GM12873 (cell line): ENCODE measurements at regions not wholly inside any gene's neighbourhood (a gene's known extent, or its start where the extent isn't known, plus 50 kb on each side); places are given as distances from the start of the nearest gene placed in this dataset.

Experiments used
- TF ChIP-seq, protein P1 (sequence below): IDR thresholded peaks from 2 replicates; pipeline ENCODE4 v1.5.1; 2012; ENCODE audit warnings: low read depth, mild to moderate bottlenecking, moderate library complexity, low read length, control low read depth; ENCODE audit not compliant: insufficient read depth; ENCODE audit errors: missing control alignments

DNA sequence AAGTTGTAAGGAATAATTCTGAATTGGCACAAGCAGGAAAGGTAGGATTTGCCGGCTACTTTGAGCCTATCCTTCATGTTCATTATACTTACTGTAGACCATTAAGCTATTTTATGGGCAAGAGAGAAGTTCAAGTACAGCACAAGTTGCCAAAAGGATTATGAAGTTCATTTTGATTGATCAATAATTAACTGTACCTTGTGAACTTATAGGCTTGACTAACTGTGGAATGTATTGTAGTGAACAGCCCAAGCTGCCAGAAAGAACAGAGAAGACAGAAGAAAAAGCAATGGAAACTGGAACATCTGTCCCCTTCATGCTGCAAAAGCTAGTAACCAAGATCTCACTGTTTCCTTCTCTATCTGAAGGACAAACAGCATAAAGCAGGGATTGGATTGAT lies 810.1 kb upstream of the ZEB2 start:
- TF ChIP-seq, protein P1, sequence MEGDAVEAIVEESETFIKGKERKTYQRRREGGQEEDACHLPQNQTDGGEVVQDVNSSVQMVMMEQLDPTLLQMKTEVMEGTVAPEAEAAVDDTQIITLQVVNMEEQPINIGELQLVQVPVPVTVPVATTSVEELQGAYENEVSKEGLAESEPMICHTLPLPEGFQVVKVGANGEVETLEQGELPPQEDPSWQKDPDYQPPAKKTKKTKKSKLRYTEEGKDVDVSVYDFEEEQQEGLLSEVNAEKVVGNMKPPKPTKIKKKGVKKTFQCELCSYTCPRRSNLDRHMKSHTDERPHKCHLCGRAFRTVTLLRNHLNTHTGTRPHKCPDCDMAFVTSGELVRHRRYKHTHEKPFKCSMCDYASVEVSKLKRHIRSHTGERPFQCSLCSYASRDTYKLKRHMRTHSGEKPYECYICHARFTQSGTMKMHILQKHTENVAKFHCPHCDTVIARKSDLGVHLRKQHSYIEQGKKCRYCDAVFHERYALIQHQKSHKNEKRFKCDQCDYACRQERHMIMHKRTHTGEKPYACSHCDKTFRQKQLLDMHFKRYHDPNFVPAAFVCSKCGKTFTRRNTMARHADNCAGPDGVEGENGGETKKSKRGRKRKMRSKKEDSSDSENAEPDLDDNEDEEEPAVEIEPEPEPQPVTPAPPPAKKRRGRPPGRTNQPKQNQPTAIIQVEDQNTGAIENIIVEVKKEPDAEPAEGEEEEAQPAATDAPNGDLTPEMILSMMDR, result no peak

DNA sequence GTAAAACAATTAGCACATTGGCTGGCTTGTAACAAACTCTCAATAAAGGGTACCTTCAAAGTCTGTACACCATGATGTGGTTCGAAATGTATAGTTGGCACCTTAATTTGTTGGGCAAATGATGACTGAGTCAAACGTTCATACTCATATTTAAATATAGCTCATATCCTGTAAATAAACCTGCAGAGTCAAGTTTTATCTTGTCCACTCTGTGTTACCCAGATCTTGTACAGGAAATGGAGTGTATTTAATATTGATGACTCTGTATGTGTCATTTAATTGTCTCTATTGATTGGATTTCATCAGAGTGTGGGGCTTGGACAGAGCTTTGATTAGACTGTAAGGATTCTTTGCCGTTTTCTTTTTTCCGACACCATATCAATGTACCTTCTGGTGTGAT lies 805.6 kb upstream of the ZEB2 start:
- TF ChIP-seq, protein P1, result no peak

DNA sequence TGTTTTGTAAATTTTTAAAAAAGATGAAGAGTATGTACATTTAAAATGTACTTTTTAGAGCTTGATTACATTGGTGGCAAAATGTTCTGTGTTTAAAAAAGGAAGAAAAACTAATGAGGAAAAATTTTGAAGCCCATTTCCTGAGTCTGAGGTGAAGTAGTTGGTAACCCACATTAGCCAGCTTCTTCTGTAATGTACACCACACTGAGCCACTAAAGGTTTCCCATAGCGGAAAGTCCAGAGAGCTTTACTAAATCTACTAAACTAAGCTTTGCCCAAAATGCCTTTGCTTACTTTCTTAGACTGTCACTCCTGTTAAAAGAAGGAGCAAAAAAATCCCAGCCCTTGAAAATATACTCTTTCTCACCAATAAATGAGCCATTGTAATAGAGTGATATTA lies 804.8 kb upstream of the ZEB2 start:
- TF ChIP-seq, protein P1, result no peak

DNA sequence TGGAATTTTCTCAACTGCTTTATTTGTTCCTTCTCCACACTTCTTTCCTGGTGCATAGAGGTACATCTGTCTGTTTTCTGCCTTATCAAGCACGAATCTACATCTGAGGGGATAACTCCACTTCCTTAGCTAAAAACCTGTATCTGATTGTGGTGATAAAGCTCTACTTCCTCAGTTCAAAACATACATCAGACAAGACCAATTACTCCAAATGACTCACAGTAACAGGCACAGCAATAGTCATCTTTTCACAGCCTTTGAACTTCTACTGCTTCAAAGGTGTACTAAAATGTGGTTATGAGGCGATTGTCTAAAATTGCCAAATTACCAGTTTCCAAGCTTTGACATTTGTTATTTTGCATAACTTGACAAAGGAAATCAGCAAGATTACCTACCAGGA lies 803.6 kb upstream of the ZEB2 start:
- TF ChIP-seq, protein P1, result no peak

DNA sequence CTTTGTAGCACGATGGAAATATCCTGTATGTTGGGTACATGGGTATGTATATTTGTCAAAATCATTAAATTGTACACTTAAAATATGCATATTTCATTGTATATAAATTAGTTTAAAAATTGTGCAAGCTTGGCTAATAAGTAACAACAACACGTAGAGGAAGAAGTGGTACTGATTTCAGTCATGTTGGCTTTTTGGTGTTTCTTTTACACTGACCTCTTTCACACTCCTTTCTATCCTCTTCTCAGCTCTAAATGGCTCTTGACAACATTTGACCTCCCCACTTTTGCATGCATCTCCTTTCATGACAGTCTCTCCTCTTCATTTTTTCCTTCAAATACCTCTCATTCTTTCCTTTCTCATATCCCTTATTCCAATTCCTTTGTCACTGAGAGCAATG lies 801.4 kb upstream of the ZEB2 start:
- TF ChIP-seq, protein P1, result no peak

DNA sequence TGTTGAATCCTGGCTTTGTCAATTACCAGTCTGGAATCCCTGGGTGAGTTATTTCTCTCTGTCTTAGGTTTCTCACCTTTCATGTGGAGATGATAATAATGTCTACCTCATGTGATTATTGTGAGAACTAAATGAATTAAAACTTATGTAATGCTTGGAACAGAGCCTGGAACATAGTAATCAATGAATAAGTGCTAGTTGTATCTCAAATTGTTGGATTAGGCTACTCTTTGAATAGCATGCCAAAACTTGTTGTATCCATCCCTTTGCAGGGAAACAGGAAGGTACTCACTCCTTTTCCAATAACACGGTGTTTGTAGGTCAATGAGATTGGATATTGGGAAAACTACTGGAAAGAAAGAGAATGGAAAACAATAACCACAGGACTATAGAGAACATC lies 796.6 kb upstream of the ZEB2 start:
- TF ChIP-seq, protein P1, result no peak

DNA sequence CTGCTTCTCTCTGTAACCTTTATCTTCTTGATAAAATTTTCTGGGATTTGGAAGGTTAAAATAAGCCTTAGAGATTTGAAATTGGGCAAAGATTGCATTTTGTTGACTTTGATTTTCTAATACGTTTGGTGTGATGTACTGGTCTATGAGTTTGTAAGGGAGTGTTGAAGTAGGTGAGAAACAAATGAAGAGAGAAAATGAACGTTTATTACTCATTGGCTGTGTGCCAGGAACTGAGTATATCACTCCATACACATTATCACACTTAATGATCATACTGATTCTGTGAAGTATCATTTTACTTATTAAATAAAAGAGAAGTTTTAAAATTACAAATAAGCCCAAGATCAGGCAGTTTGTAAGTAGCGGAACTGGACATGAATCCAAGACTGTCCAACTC lies 795.1 kb upstream of the ZEB2 start:
- TF ChIP-seq, protein P1, result no peak
